Esophagus muscularis mucosa (tissue), 4 donors: ENCODE measurements at regions not wholly inside any gene's neighbourhood (a gene's known extent, or its start where the extent isn't known, plus 50 kb on each side); places are given as distances from the start of the nearest gene placed in this dataset.

Experiments used
- CTCF ChIP-seq, 3 experiments: fragments of 200-600 bp in 2 of 3; fragments of 450-650 bp in 1 of 3; sonication (generic) in 2 of 3; IDR thresholded peaks; one replicate each; pipeline ENCODE4 v1.5.1; 2017 to 2019; ENCODE audit warnings: antibody characterized with exemption in 3 of 3, mild to moderate bottlenecking in 2 of 3, moderate library complexity in 1 of 3
- EP300 ChIP-seq: sonication (generic); formaldehyde crosslinking; IDR thresholded peaks from one replicate; pipeline ENCODE4 v1.6.1; 2017; ENCODE audit warnings: antibody characterized with exemption
- POLR2A ChIP-seq: fragments of 450-650 bp; IDR thresholded peaks from one replicate; pipeline ENCODE4 v1.6.1; 2017; ENCODE audit warnings: antibody characterized with exemption, moderate library complexity, mild to moderate bottlenecking, low read depth

- TF ChIP-seq POLR2A (no peak), CTCF (IDR thresholded peaks at IDR 0.05) (no peak), EP300 (no peak)
Measured at GRCh38 chr18:47669815-47670214, 260.6 kb downstream of the SMAD2 start.
